HEK293 (cell line): ENCODE measurements at regions not wholly inside any gene's neighbourhood (a gene's known extent, or its start where the extent isn't known, plus 50 kb on each side); places are given as distances from the start of the nearest gene placed in this dataset.
A peak's percentile ranks its signal among the peaks of the same experiment; 100 is the strongest.

ENCODE experiments used
- CTCF ChIA-PET: fragments of 350-600 bp; formaldehyde crosslinking; extraction: SDS; loops from one replicate; lab custom pipeline; 2021; ENCODE audit warnings: antibody characterized with exemption; lab: Yijun Ruan, JAX
- POLR2A ChIA-PET: fragments of 300-600 bp; formaldehyde crosslinking; extraction: SDS; loops from one replicate; lab custom pipeline; 2020; ENCODE audit warnings: antibody characterized with exemption, inconsistent platforms; lab: Yijun Ruan, JAX
- H3K27ac ChIP-seq: fragments of 200-500 bp; sonication (Bioruptor generic); 2 replicates; pipeline ENCODE4 v1.5.1; 2014; ENCODE audit warnings: low read depth, low read length, control low read depth, inconsistent platforms; ENCODE audit errors: extremely low read depth
- H3K36me3 ChIP-seq, 2 experiments: fragments of 200-500 bp in 1 of 2; sonication (Bioruptor generic) in 1 of 2; 1 replicate in 1 of 2; 2 replicates in 1 of 2; pipeline ENCODE4 v1.5.1; 2014 to 2017; ENCODE audit warnings: inconsistent platforms in 2 of 2, low read length in 2 of 2; ENCODE audit not compliant: control insufficient read depth in 2 of 2, insufficient read depth in 1 of 2
- H3K4me1 ChIP-seq: fragments of 200-500 bp; sonication (Bioruptor generic); 2 replicates; pipeline ENCODE4 v1.5.1; 2014; ENCODE audit warnings: mild to moderate bottlenecking, low read length, inconsistent platforms; ENCODE audit not compliant: control insufficient read depth, insufficient read depth
- H3K4me3 ChIP-seq: 2 replicates; pipeline ENCODE4 v1.5.1; 2011; ENCODE audit warnings: low read depth, mild to moderate bottlenecking, control low read depth, low read length, moderate library complexity
- H3K9me3 ChIP-seq: fragments of 200-500 bp; sonication (Bioruptor generic); 2 replicates; pipeline ENCODE4 v1.5.1; 2014; ENCODE audit warnings: low read depth, low read length, inconsistent platforms; ENCODE audit not compliant: control insufficient read depth, insufficient read depth
- ATF2 ChIP-seq: fragments of 450-650 bp; formaldehyde crosslinking; IDR thresholded peaks from 2 replicates; pipeline ENCODE4 v1.5.1; 2016; ENCODE audit warnings: missing biosample characterization, missing genetic modification characterization, low read depth
- ELK4 ChIP-seq: IDR thresholded peaks from 2 replicates; pipeline ENCODE4 v1.6.1; 2011; ENCODE audit warnings: mild to moderate bottlenecking, low read depth, low read length, borderline replicate concordance
- GFI1B ChIP-seq: fragments of 450-650 bp; formaldehyde crosslinking; IDR thresholded peaks from 2 replicates; pipeline ENCODE4 v1.5.1; 2016; ENCODE audit warnings: missing biosample characterization, missing genetic modification characterization
- MYNN ChIP-seq: fragments of 450-650 bp; formaldehyde crosslinking; IDR thresholded peaks from 2 replicates; pipeline ENCODE4 v1.5.1; 2016; ENCODE audit warnings: missing biosample characterization, missing genetic modification characterization, borderline replicate concordance
- PRDM1 ChIP-seq: fragments of 450-650 bp; formaldehyde crosslinking; IDR thresholded peaks from 2 replicates; pipeline ENCODE4; 2016; ENCODE audit warnings: missing biosample characterization, missing genetic modification characterization
- ZBTB8A ChIP-seq: fragments of 450-650 bp; formaldehyde crosslinking; IDR thresholded peaks from 2 replicates; pipeline ENCODE4 v1.5.1; 2016; ENCODE audit warnings: missing biosample characterization, missing genetic modification characterization
- ZFP69B ChIP-seq: fragments of 450-650 bp; formaldehyde crosslinking; IDR thresholded peaks from 2 replicates; pipeline ENCODE4 v1.5.1; 2016; ENCODE audit warnings: missing biosample characterization, missing genetic modification characterization
- ZNF16 ChIP-seq: fragments of 450-650 bp; formaldehyde crosslinking; IDR thresholded peaks from 2 replicates; pipeline ENCODE4 v1.5.1; 2016; ENCODE audit warnings: low read depth, missing biosample characterization, missing genetic modification characterization
- ZNF175 ChIP-seq: fragments of 450-650 bp; formaldehyde crosslinking; IDR thresholded peaks from 2 replicates; pipeline ENCODE4 v1.5.1; 2016; ENCODE audit warnings: missing biosample characterization, missing genetic modification characterization
- ZNF266 ChIP-seq: fragments of 450-650 bp; formaldehyde crosslinking; IDR thresholded peaks from 2 replicates; pipeline ENCODE4 v1.5.1; 2016; ENCODE audit warnings: missing biosample characterization, missing genetic modification characterization, low read depth
- ZNF302 ChIP-seq: fragments of 450-650 bp; formaldehyde crosslinking; IDR thresholded peaks from 2 replicates; pipeline ENCODE4 v1.5.1; 2016; ENCODE audit warnings: missing biosample characterization, missing genetic modification characterization, low read depth
- ZNF311 ChIP-seq: fragments of 450-650 bp; formaldehyde crosslinking; IDR thresholded peaks from 2 replicates; pipeline ENCODE4 v1.5.1; 2017; ENCODE audit warnings: missing biosample characterization, missing genetic modification characterization, borderline replicate concordance
- ZNF473 ChIP-seq: fragments of 450-650 bp; formaldehyde crosslinking; IDR thresholded peaks from 2 replicates; pipeline ENCODE4 v1.5.1; 2017; ENCODE audit warnings: missing biosample characterization, missing genetic modification characterization
- ZNF501 ChIP-seq: fragments of 450-650 bp; formaldehyde crosslinking; IDR thresholded peaks from 2 replicates; pipeline ENCODE4 v1.5.1; 2016; ENCODE audit warnings: missing biosample characterization, missing genetic modification characterization
- ZNF510 ChIP-seq: fragments of 450-650 bp; formaldehyde crosslinking; IDR thresholded peaks from 2 replicates; pipeline ENCODE4 v1.5.1; 2018; ENCODE audit warnings: mild to moderate bottlenecking, missing genetic modification characterization, missing biosample characterization; ENCODE audit not compliant: insufficient replicate concordance
- ZNF514 ChIP-seq: fragments of 450-650 bp; formaldehyde crosslinking; IDR thresholded peaks from 2 replicates; pipeline ENCODE4 v1.5.1; 2016; ENCODE audit warnings: missing biosample characterization, missing genetic modification characterization
- ZNF561 ChIP-seq: fragments of 450-650 bp; IDR thresholded peaks from 2 replicates; pipeline ENCODE4 v1.5.1; 2018; ENCODE audit warnings: missing biosample characterization, missing genetic modification characterization, borderline replicate concordance
- ZNF610 ChIP-seq: fragments of 450-650 bp; formaldehyde crosslinking; IDR thresholded peaks from 2 replicates; pipeline ENCODE4 v1.5.1; 2016; ENCODE audit warnings: missing biosample characterization, missing genetic modification characterization, borderline replicate concordance
- ZNF629 ChIP-seq: fragments of 450-650 bp; formaldehyde crosslinking; IDR thresholded peaks from 2 replicates; pipeline ENCODE4 v1.5.1; 2017; ENCODE audit warnings: missing biosample characterization, missing genetic modification characterization
- ZNF777 ChIP-seq: fragments of 450-650 bp; formaldehyde crosslinking; IDR thresholded peaks from 2 replicates; pipeline ENCODE4 v1.5.1; 2017; ENCODE audit warnings: missing biosample characterization, missing genetic modification characterization, borderline replicate concordance
- ZSCAN16 ChIP-seq: fragments of 450-650 bp; formaldehyde crosslinking; IDR thresholded peaks from 2 replicates; pipeline ENCODE4 v1.5.1; 2016; ENCODE audit warnings: missing biosample characterization, missing genetic modification characterization
- TF ChIP-seq, protein P1 (sequence below): fragments of 450-650 bp; formaldehyde crosslinking; IDR thresholded peaks from 2 replicates; pipeline ENCODE4 v1.5.1; 2016; ENCODE audit warnings: missing biosample characterization, missing genetic modification characterization
- TF ChIP-seq, protein P2 (sequence below): fragments of 450-650 bp; formaldehyde crosslinking; IDR thresholded peaks from 2 replicates; pipeline ENCODE4 v1.5.1; 2016; ENCODE audit warnings: missing biosample characterization, missing genetic modification characterization
- TF ChIP-seq, protein P3 (sequence below): fragments of 450-650 bp; formaldehyde crosslinking; IDR thresholded peaks from 2 replicates; pipeline ENCODE4 v1.5.1; 2017; ENCODE audit warnings: missing biosample characterization, mild to moderate bottlenecking, missing genetic modification characterization, moderate library complexity
- TF ChIP-seq, protein P4 (sequence below): fragments of 450-650 bp; formaldehyde crosslinking; IDR thresholded peaks from 2 replicates; pipeline ENCODE4 v1.5.1; 2016; ENCODE audit warnings: missing biosample characterization, missing genetic modification characterization

DNA sequence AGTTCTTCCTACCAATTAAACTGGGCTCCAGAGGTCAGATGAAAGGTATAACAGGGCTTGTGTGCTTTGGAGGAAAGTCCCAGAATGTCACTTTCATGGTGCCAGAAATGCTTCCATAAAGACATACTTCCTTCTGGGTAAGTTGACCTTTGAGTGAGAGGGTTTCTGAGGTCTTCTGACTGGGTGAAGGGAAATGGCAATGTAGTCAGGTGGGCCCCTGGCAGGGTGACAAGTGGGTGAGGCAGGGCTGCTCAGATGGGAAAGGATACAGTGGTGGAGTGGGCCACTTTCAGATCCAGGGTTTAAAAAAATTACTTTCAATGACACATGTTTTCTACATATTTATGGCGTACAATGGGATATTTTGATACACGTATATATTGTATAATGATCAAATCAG is 136.5 kb upstream of the PITX1 start:
- POLR2A ChIA-PET: no interaction called here
- CTCF ChIA-PET: no interaction called here
- Histone ChIP-seq H3K4me3 (no peak overlapping the region), H3K27ac (no peak overlapping the region), H3K36me3 (no peaks in the 10 kb centered on the region), H3K4me1 (no peaks in the 10 kb centered on the region), H3K9me3 (no peaks in the 10 kb centered on the region)
- TF ChIP-seq ZNF16 (tag by site-specific recombination) (no peak), PRDM1 (tag by site-specific recombination) (peak; percentile 52)
- TF ChIP-seq, protein P1, sequence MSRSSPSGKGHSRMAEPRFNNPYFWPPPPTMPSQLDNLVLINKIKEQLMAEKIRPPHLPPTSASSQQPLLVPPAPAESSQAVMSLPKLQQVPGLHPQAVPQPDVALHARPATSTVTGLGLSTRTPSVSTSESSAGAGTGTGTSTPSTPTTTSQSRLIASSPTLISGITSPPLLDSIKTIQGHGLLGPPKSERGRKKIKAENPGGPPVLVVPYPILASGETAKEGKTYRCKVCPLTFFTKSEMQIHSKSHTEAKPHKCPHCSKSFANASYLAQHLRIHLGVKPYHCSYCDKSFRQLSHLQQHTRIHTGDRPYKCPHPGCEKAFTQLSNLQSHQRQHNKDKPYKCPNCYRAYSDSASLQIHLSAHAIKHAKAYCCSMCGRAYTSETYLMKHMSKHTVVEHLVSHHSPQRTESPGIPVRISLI (tag by site-specific recombination): no peak

DNA sequence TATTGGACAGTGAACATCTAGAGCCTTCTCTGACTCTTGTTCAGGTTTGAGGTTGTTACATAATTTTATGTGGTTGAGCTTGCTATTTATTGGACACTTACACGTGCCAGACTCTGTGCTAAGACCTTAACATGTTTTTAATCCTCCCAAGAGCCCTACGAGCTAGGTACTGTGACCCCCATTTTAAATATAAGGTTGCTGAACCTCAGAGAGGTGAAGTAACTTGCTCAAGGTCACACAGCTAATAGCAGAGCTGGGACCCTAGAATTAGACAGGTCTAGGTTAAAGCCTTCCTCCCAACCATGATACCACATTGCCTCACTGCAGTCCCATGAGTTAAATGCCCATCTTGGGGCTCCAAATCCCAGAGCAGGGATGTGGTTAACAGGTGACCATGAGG is 135.7 kb upstream of the PITX1 start:
- Histone ChIP-seq H3K4me1 (no peaks in the 10 kb centered on the region), H3K9me3 (no peaks in the 10 kb centered on the region), H3K4me3 (no peak overlapping the region), H3K27ac (no peak overlapping the region), H3K36me3 (no peaks in the 10 kb centered on the region)
- TF ChIP-seq ZNF629 (no peak), ELK4 (no peak), ZNF514 (tag by site-specific recombination) (no peak), ZNF510 (tag by site-specific recombination) (no peak), ZNF473 (tag by site-specific recombination) (no peak), MYNN (tag by site-specific recombination) (no peak)
- TF ChIP-seq, protein P2, sequence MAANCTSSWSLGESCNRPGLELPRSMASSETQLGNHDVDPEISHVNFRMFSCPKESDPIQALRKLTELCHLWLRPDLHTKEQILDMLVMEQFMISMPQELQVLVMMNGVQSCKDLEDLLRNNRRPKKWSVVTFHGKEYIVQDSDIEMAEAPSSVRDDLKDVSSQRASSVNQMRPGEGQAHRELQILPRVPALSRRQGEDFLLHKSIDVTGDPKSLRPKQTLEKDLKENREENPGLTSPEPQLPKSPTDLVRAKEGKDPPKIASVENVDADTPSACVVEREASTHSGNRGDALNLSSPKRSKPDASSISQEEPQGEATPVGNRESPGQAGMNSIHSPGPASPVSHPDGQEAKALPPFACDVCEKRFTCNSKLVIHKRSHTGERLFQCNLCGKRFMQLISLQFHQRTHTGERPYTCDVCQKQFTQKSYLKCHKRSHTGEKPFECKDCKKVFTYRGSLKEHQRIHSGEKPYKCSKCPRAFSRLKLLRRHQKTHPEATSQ (tag by site-specific recombination): no peak
- TF ChIP-seq, protein P3, sequence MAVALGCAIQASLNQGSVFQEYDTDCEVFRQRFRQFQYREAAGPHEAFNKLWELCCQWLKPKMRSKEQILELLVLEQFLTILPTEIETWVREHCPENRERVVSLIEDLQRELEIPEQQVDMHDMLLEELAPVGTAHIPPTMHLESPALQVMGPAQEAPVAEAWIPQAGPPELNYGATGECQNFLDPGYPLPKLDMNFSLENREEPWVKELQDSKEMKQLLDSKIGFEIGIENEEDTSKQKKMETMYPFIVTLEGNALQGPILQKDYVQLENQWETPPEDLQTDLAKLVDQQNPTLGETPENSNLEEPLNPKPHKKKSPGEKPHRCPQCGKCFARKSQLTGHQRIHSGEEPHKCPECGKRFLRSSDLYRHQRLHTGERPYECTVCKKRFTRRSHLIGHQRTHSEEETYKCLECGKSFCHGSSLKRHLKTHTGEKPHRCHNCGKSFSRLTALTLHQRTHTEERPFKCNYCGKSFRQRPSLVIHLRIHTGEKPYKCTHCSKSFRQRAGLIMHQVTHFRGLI (tag by site-specific recombination): no peak
- CTCF ChIA-PET: no interaction called here
- POLR2A ChIA-PET: no interaction called here

- no peaks in the 10 kb centered on the region for H3K9me3 ChIP-seq
- H3K36me3 ChIP-seq: no peaks in the 10 kb centered on the region
- no peak overlapping the region for H3K27ac ChIP-seq
- no peak overlapping the region for H3K4me3 ChIP-seq
- no peaks in the 10 kb centered on the region for H3K4me1 ChIP-seq
- POLR2A ChIA-PET: no interaction called here
- CTCF ChIA-PET: interaction anchor here (0.6 to 1.7 kb wide), 3 partner anchors 12 to 433 kb away, joined by 3 to 5 read pairs (median 3); no protein-coding TSS in a partner anchor
- TF ChIP-seq ZNF610 (tag by site-specific recombination): no peak
- no peak for TF ChIP-seq ZNF311
- TF ChIP-seq ZNF561: no peak
- TF ChIP-seq ZSCAN16 (tag by site-specific recombination): no peak
- TF ChIP-seq ZNF266 (tag by site-specific recombination): no peak
- no peak for TF ChIP-seq ATF2
- no peak for TF ChIP-seq ZNF510 (tag by site-specific recombination)
- no peak for TF ChIP-seq ZFP69B (tag by site-specific recombination)
- no peak for TF ChIP-seq ZBTB8A (tag by site-specific recombination)
- TF ChIP-seq, protein P4, sequence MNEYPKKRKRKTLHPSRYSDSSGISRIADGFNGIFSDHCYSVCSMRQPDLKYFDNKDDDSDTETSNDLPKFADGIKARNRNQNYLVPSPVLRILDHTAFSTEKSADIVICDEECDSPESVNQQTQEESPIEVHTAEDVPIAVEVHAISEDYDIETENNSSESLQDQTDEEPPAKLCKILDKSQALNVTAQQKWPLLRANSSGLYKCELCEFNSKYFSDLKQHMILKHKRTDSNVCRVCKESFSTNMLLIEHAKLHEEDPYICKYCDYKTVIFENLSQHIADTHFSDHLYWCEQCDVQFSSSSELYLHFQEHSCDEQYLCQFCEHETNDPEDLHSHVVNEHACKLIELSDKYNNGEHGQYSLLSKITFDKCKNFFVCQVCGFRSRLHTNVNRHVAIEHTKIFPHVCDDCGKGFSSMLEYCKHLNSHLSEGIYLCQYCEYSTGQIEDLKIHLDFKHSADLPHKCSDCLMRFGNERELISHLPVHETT (tag by site-specific recombination): no peak
- no peak for TF ChIP-seq ZNF501 (tag by site-specific recombination)
- TF ChIP-seq ZNF777 (tag by site-specific recombination): no peak
- TF ChIP-seq GFI1B (tag by site-specific recombination): no peak
- TF ChIP-seq ZNF302 (tag by site-specific recombination): no peak
- TF ChIP-seq ZNF175 (tag by site-specific recombination): no peak
These were observed 133.6 kb upstream of the PITX1 start for GRCh38 chr5:135167634-135168033.
